ENCODE measurements at regions not wholly inside any gene's neighbourhood (a gene's known extent, or its start where the extent isn't known, plus 50 kb on each side); places are given as distances from the start of the nearest gene placed in this dataset.

GRCh38 chr13:44270150-44270549, 103.5 kb upstream of the SERP2 start:
- Histone ChIP-seq H3K79me2 (ENCODE audit: control insufficient read depth, insufficient read depth, low read length) (no peaks in the 10 kb centered on the region), H3K27me3 (replicated peaks in 1 of 2; ENCODE audit: control insufficient read depth in 2 of 2, insufficient read depth in 2 of 2, low read length in 1 of 2) (no peaks in the 10 kb centered on the region), H3K36me3 (ENCODE audit: control insufficient read depth in 2 of 2, insufficient read depth in 2 of 2, low read length in 1 of 2) (no peaks in the 10 kb centered on the region), H3K4me3 (no peak overlapping the region), H3K4me2 (ENCODE audit: control insufficient read depth, insufficient read depth) (no peak overlapping the region), H3K27ac (ENCODE audit: control insufficient read depth, insufficient read depth) (no peak overlapping the region), H3K9me3 (replicated peaks; ENCODE audit: control insufficient read depth, insufficient read depth, low read length) (no peaks in the 10 kb centered on the region), H2AFZ (ENCODE audit: control insufficient read depth, low read depth, low read length) (no peak overlapping the region), H4K20me1 (ENCODE audit: control insufficient read depth, insufficient read depth) (no peaks in the 10 kb centered on the region), H3K4me1 (ENCODE audit: control insufficient read depth, insufficient read depth, low read length) (peaks cover 4% of the 10 kb centered on the region; the same call in 1 of the 2 replicates), H3K9ac (ENCODE audit: control insufficient read depth, insufficient read depth, low read length) (no peak overlapping the region)
- intact Hi-C loops (cut with micrococcal nuclease; ENCODE audit: unreplicated experiment) (no loop called here), in situ Hi-C loops (cut with MboI) (no loop called here)
- ChIA-PET POLR2A (no interaction called here), SMC1A (ENCODE audit: uncharacterized antibody, unreplicated experiment) (no interaction called here), CTCF (no interaction called here), RAD21 (ENCODE audit: unreplicated experiment) (no interaction called here)
- WGBS (ENCODE audit: insufficient coverage, insufficient replicate concordance, low lambda C conversion rate, missing lambda C conversion rate): 69% methylated on average over 3 of the region's 3 CpGs
- no TSS peak for BruUV-seq (replicated peaks)
- DNase-seq (ENCODE audit: low read depth, low spot score) (no peak), FAIRE-seq (no peak), ATAC-seq (no peak)
- TF ChIP-seq CBFB (IDR thresholded peaks at IDR 0.05; ENCODE audit: low read depth) (no peak), PML (IDR thresholded peaks at IDR 0.05; ENCODE audit: low read length) (no peak), CEBPZ (IDR thresholded peaks at IDR 0.05; ENCODE audit: low read depth, low read length) (no peak), ATF7 (IDR thresholded peaks at IDR 0.05; ENCODE audit: low read depth) (no peak), PAX5 (IDR thresholded peaks at IDR 0.05; ENCODE audit: borderline replicate concordance, low read depth, low read length) (no peak), RAD51 (IDR thresholded peaks at IDR 0.05) (no peak)

GRCh38 chr13:44271031-44271455, 102.6 kb upstream of the SERP2 start:
- WGBS (ENCODE audit: insufficient coverage, insufficient replicate concordance, low lambda C conversion rate, missing lambda C conversion rate): 66% methylated on average over 4 of the region's 4 CpGs
- H3K27me3 ChIP-seq (replicated peaks in 1 of 2; ENCODE audit: control insufficient read depth in 2 of 2, insufficient read depth in 2 of 2, low read length in 1 of 2): no peaks in the 10 kb centered on the region
- no peak overlapping the region for H2AFZ ChIP-seq (ENCODE audit: control insufficient read depth, low read depth, low read length)
- no peaks in the 10 kb centered on the region for H3K79me2 ChIP-seq (ENCODE audit: control insufficient read depth, insufficient read depth, low read length)
- ChIA-PET POLR2A (no interaction called here), CTCF (no interaction called here), SMC1A (ENCODE audit: uncharacterized antibody, unreplicated experiment) (no interaction called here), RAD21 (ENCODE audit: unreplicated experiment) (no interaction called here)
- in situ Hi-C loops (cut with MboI): no loop called here
- intact Hi-C loops (cut with micrococcal nuclease; ENCODE audit: unreplicated experiment): no loop called here
- ATAC-seq (no peak), DNase-seq (ENCODE audit: low read depth, low spot score) (no peak), FAIRE-seq (no peak)
- no peaks in the 10 kb centered on the region for H4K20me1 ChIP-seq (ENCODE audit: control insufficient read depth, insufficient read depth)
- BruUV-seq (replicated peaks): no TSS peak
- H3K4me2 ChIP-seq (ENCODE audit: control insufficient read depth, insufficient read depth): no peak overlapping the region
- no peak overlapping the region for H3K9ac ChIP-seq (ENCODE audit: control insufficient read depth, insufficient read depth, low read length)
- H3K4me1 ChIP-seq (ENCODE audit: control insufficient read depth, insufficient read depth, low read length): peaks cover 4% of the 10 kb centered on the region; the same call in 1 of the 2 replicates
- H3K9me3 ChIP-seq (replicated peaks; ENCODE audit: control insufficient read depth, insufficient read depth, low read length): no peaks in the 10 kb centered on the region
- no peaks in the 10 kb centered on the region for H3K36me3 ChIP-seq (ENCODE audit: control insufficient read depth in 2 of 2, insufficient read depth in 2 of 2, low read length in 1 of 2)
- H3K4me3 ChIP-seq: no peak overlapping the region
- H3K27ac ChIP-seq (ENCODE audit: control insufficient read depth, insufficient read depth): no peak overlapping the region
- TF ChIP-seq EZH2 (IDR thresholded peaks at IDR 0.05; ENCODE audit: borderline replicate concordance, control insufficient read depth, low read depth, low read length) (no peak), CBX3 (IDR thresholded peaks at IDR 0.05; ENCODE audit: borderline replicate concordance, low read depth) (no peak), STAT1 (conservative IDR thresholded peaks at IDR 0.05) (no peak), TCF12 (IDR thresholded peaks at IDR 0.05; ENCODE audit: low read depth, low read length) (no peak), NR2C1 (IDR thresholded peaks at IDR 0.05) (no peak), ZBTB40 (IDR thresholded peaks at IDR 0.05; ENCODE audit: borderline replicate concordance) (no peak), KLF5 (IDR thresholded peaks at IDR 0.05; ENCODE audit: partially characterized antibody) (no peak)

Measured in GM12878 (cell line).